B cell (primary cell): ENCODE measurements at regions not wholly inside any gene's neighbourhood (a gene's known extent, or its start where the extent isn't known, plus 50 kb on each side); places are given as distances from the start of the nearest gene placed in this dataset.

Experiments used
- CTCF ChIP-seq: fragments of 200-600 bp; IDR thresholded peaks from one replicate; pipeline ENCODE4 v1.8.0; 2022; ENCODE audit warnings: antibody characterized with exemption, mild to moderate bottlenecking
- EZH2 ChIP-seq: IDR thresholded peaks from 2 replicates; pipeline ENCODE4 v1.6.1; 2012; ENCODE audit warnings: borderline replicate concordance, low read depth, mild to moderate bottlenecking, moderate library complexity, low read length; ENCODE audit not compliant: insufficient read depth, poor library complexity, severe bottlenecking

- TF ChIP-seq CTCF (no peak), EZH2 (no peak)
These were observed 480.0 kb upstream of the SALL3 start for GRCh38 chr18:78499586-78499985.
